HFF-Myc (cell line): ENCODE measurements at regions not wholly inside any gene's neighbourhood (a gene's known extent, or its start where the extent isn't known, plus 50 kb on each side); places are given as distances from the start of the nearest gene placed in this dataset.
"Not testable (repeated sequence)": the region's sequence is repeated elsewhere in the genome, so short reads cannot be mapped to it uniquely, and the experiment has no call there.

Source experiments
- DNase-seq: peaks from one replicate; pipeline ENCODE4 v3.0.0-alpha.2; 2011; ENCODE audit warnings: low read depth; ENCODE audit errors: extremely low read depth
- H3K4me3 ChIP-seq: replicated peaks from 2 replicates; pipeline ENCODE4 v1.5.1; 2011; ENCODE audit warnings: low read depth, mild to moderate bottlenecking, control low read depth, low read length
- CTCF ChIP-seq: IDR thresholded peaks from 2 replicates; pipeline ENCODE4 v1.5.1; 2012; ENCODE audit warnings: mild to moderate bottlenecking, low read depth, low read length, control low read depth; ENCODE audit errors: missing control alignments

- no peak for TF ChIP-seq CTCF
- DNase-seq, result no peak
Measured at GRCh38 chr11:34810107-34810562, 106.0 kb downstream of the APIP start.

GRCh38 chr11:34809191-34810106, 106.7 kb downstream of the APIP start:
- no peak for TF ChIP-seq CTCF
- no peak for DNase-seq

More at GRCh38 chr11:34810107-34810562, 106.0 kb downstream of the APIP start:
- no peak overlapping the region for H3K4me3 ChIP-seq

GRCh38 chr11:34806875-34807274, 109.3 kb downstream of the APIP start:
- no peak for DNase-seq
- no peak overlapping the region for H3K4me3 ChIP-seq
- no peak for TF ChIP-seq CTCF

More at GRCh38 chr11:34809191-34810106, 106.7 kb downstream of the APIP start:
- no peak overlapping the region for H3K4me3 ChIP-seq

GRCh38 chr11:34805937-34806336, 110.2 kb downstream of the APIP start:
- no peak for DNase-seq
- TF ChIP-seq CTCF, result no peak
- H3K4me3 ChIP-seq, result no peak overlapping the region

- no peak for TF ChIP-seq CTCF
- DNase-seq, result no peak
- H3K4me3 ChIP-seq, result no peak overlapping the region
Measured at GRCh38 chr11:34799848-34800247, 116.3 kb downstream of the APIP start.

- DNase-seq, result no peak
- H3K4me3 ChIP-seq, result no peak overlapping the region
Measured at GRCh38 chr11:34798985-34799384, 117.2 kb downstream of the APIP start.

GRCh38 chr11:34797497-34797896, 118.7 kb downstream of the APIP start:
- not testable (repeated sequence) for H3K4me3 ChIP-seq, DNase-seq

More at GRCh38 chr11:34798985-34799384, 117.2 kb downstream of the APIP start:
- no peak for TF ChIP-seq CTCF
